Cardiac muscle cell (in vitro differentiated cells and primary cell): ENCODE measurements at regions not wholly inside any gene's neighbourhood (a gene's known extent, or its start where the extent isn't known, plus 50 kb on each side); places are given as distances from the start of the nearest gene placed in this dataset.

Source experiments
- DNase-seq, 2 donors: peaks; one replicate each; pipeline versions ENCODE4 v3.0.0 to v3.0.0-alpha.2; 2010 to 2017; ENCODE audit warnings: low read depth in 1 of 2, low spot score in 1 of 2
- H3K27ac ChIP-seq: fragments of 200-600 bp; sonication (generic); 2 replicates; pipeline ENCODE4 v1.5.1; 2016
- H3K27me3 ChIP-seq: fragments of 200-600 bp; sonication (generic); 2 replicates; pipeline ENCODE4 v1.6.0; 2016; ENCODE audit warnings: control low read depth
- H3K36me3 ChIP-seq: fragments of 200-600 bp; sonication (generic); 2 replicates; pipeline ENCODE4 v1.5.1; 2016; ENCODE audit warnings: control low read depth
- H3K4me1 ChIP-seq: fragments of 200-600 bp; sonication (generic); 2 replicates; pipeline ENCODE4 v1.8.1; 2017; ENCODE audit warnings: low read depth, mild to moderate bottlenecking, mixed run types
- H3K4me3 ChIP-seq: fragments of 200-600 bp; sonication (generic); 2 replicates; pipeline ENCODE4 v1.5.1; 2016; ENCODE audit warnings: mild to moderate bottlenecking
- H3K9me3 ChIP-seq: fragments of 200-600 bp; sonication (generic); 2 replicates; pipeline ENCODE4 v1.5.1; 2017; ENCODE audit warnings: low read depth, mild to moderate bottlenecking, control low read depth
- CTCF ChIP-seq: IDR thresholded peaks from 2 replicates; pipeline ENCODE4 v1.5.1; 2012; ENCODE audit warnings: low read depth, mild to moderate bottlenecking, low read length

DNA sequence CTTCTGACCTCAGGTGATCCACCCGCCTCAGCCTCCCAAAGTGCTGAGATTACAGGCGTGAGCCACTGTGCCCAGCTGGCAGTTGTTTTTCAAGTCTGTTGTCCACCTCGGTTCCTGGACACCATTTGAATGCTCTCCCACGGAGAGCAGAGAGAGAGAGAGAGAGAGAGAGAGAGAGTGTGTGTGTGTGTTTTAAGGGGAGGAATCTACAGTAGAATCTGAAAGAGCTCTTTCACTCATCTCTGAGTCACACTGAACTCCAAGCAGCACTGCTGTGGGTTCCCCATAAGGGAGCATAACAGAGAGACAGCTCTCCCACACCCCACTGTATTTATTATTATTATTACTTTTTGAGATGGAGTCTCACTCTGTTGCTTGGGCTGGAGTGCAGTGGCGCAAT is 156.6 kb downstream of the RPLP1 start:
- H3K9me3 ChIP-seq: no peaks in the 10 kb centered on the region
- DNase-seq: peak in 1 of 2 donors; percentile 72
- H3K4me3 ChIP-seq: no peak overlapping the region
- peaks cover 5% of the 10 kb centered on the region for H3K4me1 ChIP-seq
- no peak for TF ChIP-seq CTCF
- no peaks in the 10 kb centered on the region for H3K27me3 ChIP-seq
- H3K27ac ChIP-seq: no peak overlapping the region
- no peaks in the 10 kb centered on the region for H3K36me3 ChIP-seq

DNA sequence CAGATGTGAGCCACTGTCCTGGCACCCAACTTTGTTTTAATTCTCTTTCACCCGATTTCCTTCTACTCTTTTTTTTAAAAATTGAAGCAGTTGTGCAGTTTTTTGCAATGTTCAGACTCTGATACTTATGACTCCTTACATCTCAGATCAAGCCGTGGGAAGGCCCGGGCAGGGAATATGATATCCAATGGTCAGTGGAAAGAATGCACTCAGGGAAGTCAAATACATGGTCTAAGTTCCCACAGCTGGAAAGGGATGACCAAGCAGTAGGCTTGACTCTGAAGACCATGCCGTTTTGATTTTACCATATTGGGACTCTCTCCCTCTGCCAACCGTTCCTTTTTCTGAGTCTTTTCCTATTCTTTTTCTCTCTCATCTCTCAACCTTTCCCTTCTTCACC is 157.2 kb downstream of the RPLP1 start:
- H3K27ac ChIP-seq: no peak overlapping the region
- TF ChIP-seq CTCF: no peak
- H3K9me3 ChIP-seq: no peaks in the 10 kb centered on the region
- no peaks in the 10 kb centered on the region for H3K27me3 ChIP-seq
- DNase-seq: no peak
- peaks cover 5% of the 10 kb centered on the region for H3K4me1 ChIP-seq
- no peak overlapping the region for H3K4me3 ChIP-seq
- no peaks in the 10 kb centered on the region for H3K36me3 ChIP-seq

DNA sequence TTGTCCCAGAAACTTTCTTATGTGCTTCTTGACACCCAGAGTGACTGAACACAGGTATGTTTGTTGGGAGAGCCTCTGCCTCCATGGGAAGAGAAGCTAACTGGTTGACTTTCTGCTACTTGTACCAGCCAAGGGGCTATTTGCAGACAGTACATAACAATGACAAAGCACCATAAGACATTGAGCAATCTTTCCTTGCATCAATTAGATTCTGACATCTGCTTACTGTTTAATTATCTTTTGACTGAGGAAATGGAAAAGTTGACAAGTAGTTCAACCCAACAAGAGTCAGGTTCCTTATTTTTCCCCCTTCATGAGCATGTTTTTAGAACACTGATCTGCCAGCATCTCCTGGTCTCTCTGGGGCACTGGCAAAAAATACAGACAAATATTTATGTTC is 157.7 kb downstream of the RPLP1 start:
- TF ChIP-seq CTCF: no peak

GRCh38 chr15:69610858-69611257 is 158.2 kb downstream of the RPLP1 start:
- no peak overlapping the region for H3K27ac ChIP-seq
- H3K27me3 ChIP-seq: no peaks in the 10 kb centered on the region
- no peak for TF ChIP-seq CTCF
- DNase-seq: no peak
- peaks cover 5% of the 10 kb centered on the region for H3K4me1 ChIP-seq
- H3K9me3 ChIP-seq: no peaks in the 10 kb centered on the region
- H3K4me3 ChIP-seq: no peak overlapping the region
- no peaks in the 10 kb centered on the region for H3K36me3 ChIP-seq

More for the DNA sequence above, 157.7 kb downstream of the RPLP1 start:
- Histone ChIP-seq H3K9me3 (no peaks in the 10 kb centered on the region), H3K36me3 (no peaks in the 10 kb centered on the region), H3K4me1 (peaks cover 5% of the 10 kb centered on the region), H3K4me3 (no peak overlapping the region), H3K27ac (no peak overlapping the region), H3K27me3 (no peaks in the 10 kb centered on the region)
- peak in 1 of 2 donors; percentile 10 for DNase-seq

DNA sequence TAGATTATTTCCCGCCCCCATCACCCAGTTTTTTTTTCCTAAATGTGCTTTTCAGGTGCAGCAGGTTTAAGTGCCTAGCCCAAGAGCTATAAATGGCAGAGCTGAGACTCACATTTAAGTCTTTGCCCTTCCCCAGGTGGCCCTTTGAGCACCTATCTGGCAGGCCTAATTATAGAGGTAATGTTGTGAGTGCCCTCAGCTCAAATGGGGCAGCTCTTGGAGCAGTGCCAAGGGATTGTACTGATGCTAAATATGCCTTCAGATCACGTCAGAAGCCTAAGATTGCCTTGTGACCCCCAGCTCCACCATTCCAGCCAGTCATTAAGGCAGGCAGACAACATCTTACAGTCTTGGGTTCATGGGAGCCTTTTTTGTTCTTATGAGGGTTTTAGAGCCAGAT is 159.5 kb downstream of the RPLP1 start:
- no peak overlapping the region for H3K27ac ChIP-seq
- no peaks in the 10 kb centered on the region for H3K9me3 ChIP-seq
- H3K27me3 ChIP-seq: no peaks in the 10 kb centered on the region
- H3K36me3 ChIP-seq: no peaks in the 10 kb centered on the region
- no peak overlapping the region for H3K4me3 ChIP-seq
- H3K4me1 ChIP-seq: peaks cover 5% of the 10 kb centered on the region
- TF ChIP-seq CTCF: no peak
- DNase-seq: peak in 1 of 2 donors; percentile 46

- Histone ChIP-seq H3K36me3 (no peaks in the 10 kb centered on the region), H3K4me1 (peaks cover 5% of the 10 kb centered on the region), H3K27ac (no peak overlapping the region), H3K4me3 (no peak overlapping the region), H3K27me3 (no peaks in the 10 kb centered on the region), H3K9me3 (no peaks in the 10 kb centered on the region)
- TF ChIP-seq CTCF: no peak
- no peak for DNase-seq
Observed at GRCh38 chr15:69613182-69613581, 160.6 kb downstream of the RPLP1 start.
